K562 (cell line): ENCODE measurements at regions not wholly inside any gene's neighbourhood (a gene's known extent, or its start where the extent isn't known, plus 50 kb on each side); places are given as distances from the start of the nearest gene placed in this dataset.

Source experiments
- ATAC-seq: fragments of 200-7000 bp; cut with Tn5 transposase; 3 replicates; pipeline ENCODE4 v1.9.1; 2020; ENCODE audit warnings: moderate library complexity
- BruUV-seq: library from RNA; stranded (reverse); fragments of 400-500 nt; replicated peaks from 2 replicates; lab custom pipeline; 2021; lab: Mats Ljungman, UMichigan
- CTCF ChIA-PET: fragments of 300-600 bp; formaldehyde crosslinking; extraction: SDS; loops from one replicate; lab custom pipeline; 2021; ENCODE audit warnings: low intra/inter-chr PET ratio; lab: Yijun Ruan, JAX
- POLR2A ChIA-PET: fragments of 300-600, 350-650 bp; sonication (Branson Sonifier 250); formaldehyde crosslinking; extraction: SDS; loops from one replicate; lab custom pipeline; 2021; ENCODE audit warnings: antibody characterized with exemption, inconsistent platforms; lab: Yijun Ruan, JAX
- DNase-seq, 4 experiments: peaks; one replicate each; pipeline versions ENCODE4 v3.0.0 to v3.0.0-alpha.2; 2011 to 2018; ENCODE audit warnings: low spot score in 3 of 4, mixed read lengths in 3 of 4; ENCODE audit errors: extremely low read depth in 1 of 4
- FAIRE-seq: peaks from 2 replicates; lab custom pipeline; 2011; peaks lifted over from hg19 to GRCh38; lab: Jason Lieb, UNC
- H2AFZ ChIP-seq: 2 replicates; pipeline ENCODE4 v1.6.0; 2011; ENCODE audit warnings: low read depth, low read length, control low read depth, inconsistent platforms
- H3K27ac ChIP-seq: fragments of 200-600 bp; 3 replicates; pipeline ENCODE4 v1.8.0; 2011; ENCODE audit warnings: low read depth, mild to moderate bottlenecking, control low read depth, inconsistent platforms, low read length, moderate library complexity, mixed read lengths; ENCODE audit errors: extremely low read depth
- H3K27me3 ChIP-seq, 2 experiments: fragments of 300-600 bp in 1 of 2; 2 replicates in 1 of 2; 3 replicates in 1 of 2; pipeline versions ENCODE4 v1.6.0 to v1.8.0; 2011; ENCODE audit warnings: inconsistent platforms in 2 of 2, low read length in 2 of 2, mild to moderate bottlenecking in 1 of 2, mixed read lengths in 1 of 2, moderate library complexity in 1 of 2; ENCODE audit not compliant: control insufficient read depth in 2 of 2, insufficient read depth in 2 of 2
- H3K36me3 ChIP-seq: fragments of 300-600 bp; 3 replicates; pipeline ENCODE4 v1.8.0; 2011; ENCODE audit warnings: mild to moderate bottlenecking, low read length, inconsistent platforms; ENCODE audit not compliant: control insufficient read depth, insufficient read depth
- H3K4me1 ChIP-seq, 2 experiments: fragments of 200-600 bp in 1 of 2; replicated peaks in 1 of 2; 2 replicates in 1 of 2; 3 replicates in 1 of 2; pipeline versions ENCODE4 v1.5.1 to v1.8.0; 2011; ENCODE audit warnings: inconsistent platforms in 2 of 2, low read length in 2 of 2, mild to moderate bottlenecking in 1 of 2, mixed read lengths in 1 of 2, moderate library complexity in 1 of 2; ENCODE audit not compliant: control insufficient read depth in 2 of 2, insufficient read depth in 2 of 2
- H3K4me2 ChIP-seq: 2 replicates; pipeline ENCODE4 v1.6.1; 2011; ENCODE audit warnings: low read length, control low read depth, inconsistent platforms, mixed read lengths; ENCODE audit not compliant: insufficient read depth
- H3K4me3 ChIP-seq: fragments of 200-600 bp; sonication (generic), shearing (Covaris generic); 2 replicates; pipeline ENCODE4 v1.5.1; 2016; ENCODE audit warnings: control low read depth, inconsistent platforms
- H3K79me2 ChIP-seq: fragments of 200-600 bp; 3 replicates; pipeline ENCODE4 v1.8.0; 2011; ENCODE audit warnings: low read length, inconsistent platforms; ENCODE audit not compliant: control insufficient read depth, insufficient read depth
- H3K9ac ChIP-seq, 2 experiments: 2 replicates each; pipeline versions ENCODE4 v1.6.0 to v1.6.1; 2011; ENCODE audit warnings: low read depth in 2 of 2, low read length in 2 of 2, control low read depth in 1 of 2, inconsistent platforms in 1 of 2, mild to moderate bottlenecking in 1 of 2, mixed read lengths in 1 of 2; ENCODE audit not compliant: insufficient read depth in 1 of 2
- H3K9me1 ChIP-seq: one replicate; pipeline ENCODE4 v1.6.0; 2011; ENCODE audit warnings: inconsistent platforms, mild to moderate bottlenecking, low read length, moderate library complexity; ENCODE audit not compliant: control insufficient read depth, insufficient read depth
- H3K9me3 ChIP-seq: replicated peaks from 2 replicates; pipeline ENCODE4 v1.5.1; 2011; ENCODE audit warnings: low read depth, low read length, inconsistent platforms; ENCODE audit not compliant: control insufficient read depth, insufficient read depth
- H4K20me1 ChIP-seq: replicated peaks from 2 replicates; pipeline ENCODE4 v1.6.1; 2011; ENCODE audit warnings: low read length, inconsistent platforms, mixed read lengths; ENCODE audit not compliant: control insufficient read depth, insufficient read depth
- CCAR2 ChIP-seq: fragments of 200-400 bp; formaldehyde crosslinking; IDR thresholded peaks from 2 replicates; pipeline ENCODE4 v1.6.1; 2017; ENCODE audit warnings: mild to moderate bottlenecking, low read depth, low read length
- NR2F6 ChIP-seq: fragments of 450-650 bp; formaldehyde crosslinking; IDR thresholded peaks from 2 replicates; pipeline ENCODE4 v1.4.0; 2020; ENCODE audit warnings: mild to moderate bottlenecking
- NR4A1 ChIP-seq, 2 experiments: fragments of 250-450 bp in 1 of 2; fragments of 450-650 bp in 1 of 2; sonication (Bioruptor Pico) in 1 of 2; IDR thresholded peaks; 2 replicates each; pipeline versions ENCODE4 v1.4.0 to v1.6.1; 2016 to 2020; ENCODE audit warnings: mild to moderate bottlenecking in 2 of 2, missing compliant biosample characterization in 1 of 2, missing genetic modification characterization in 1 of 2, moderate library complexity in 1 of 2
- PRPF4 ChIP-seq: fragments of 200-400 bp; formaldehyde crosslinking; IDR thresholded peaks from one replicate; pipeline ENCODE4 v1.6.1; 2017; ENCODE audit warnings: low read length, low read depth, mild to moderate bottlenecking; ENCODE audit not compliant: insufficient read depth, poor library complexity, severe bottlenecking
- SRSF9 ChIP-seq: fragments of 200-400 bp; formaldehyde crosslinking; IDR thresholded peaks from 2 replicates; pipeline ENCODE4 v1.6.1; 2017; ENCODE audit warnings: low read depth, low read length, borderline replicate concordance
- ZC3H8 ChIP-seq: fragments of 450-650 bp; IDR thresholded peaks from 2 replicates; pipeline ENCODE4 v1.6.1; 2017
- ZFPM2 ChIP-seq: fragments of 250-450 bp; sonication (Bioruptor Pico); IDR thresholded peaks from 2 replicates; pipeline ENCODE4 v1.5.1; 2022; ENCODE audit warnings: mild to moderate bottlenecking
- ZNF668 ChIP-seq: fragments of 250-450 bp; sonication (Bioruptor Pico); IDR thresholded peaks from 2 replicates; pipeline ENCODE4 v1.8.0; 2022; ENCODE audit warnings: mild to moderate bottlenecking, inconsistent platforms
- WGBS: fragments of 100-300 bp; shearing (Covaris generic); methylation state at CpG from one replicate; pipeline ENCODE4 v1.1.6; 2016; ENCODE audit warnings: low coverage, mixed read lengths; ENCODE audit not compliant: insufficient coverage; ENCODE audit errors: missing lambda C conversion rate; 5-methylcytosine and 5-hydroxymethylcytosine counted together
- in situ Hi-C: fragments of 300-500 bp; cut with MboI; formaldehyde crosslinking; loops from 4 replicates; pipeline ENCODE4 v1.15.0; 2018; ENCODE audit warnings: inconsistent platforms, mixed read lengths
- intact Hi-C: fragments of 100-400 bp; cut with micrococcal nuclease; formaldehyde crosslinking; loops from 2 replicates; pipeline ENCODE4 v1.14.2; 2022

DNA sequence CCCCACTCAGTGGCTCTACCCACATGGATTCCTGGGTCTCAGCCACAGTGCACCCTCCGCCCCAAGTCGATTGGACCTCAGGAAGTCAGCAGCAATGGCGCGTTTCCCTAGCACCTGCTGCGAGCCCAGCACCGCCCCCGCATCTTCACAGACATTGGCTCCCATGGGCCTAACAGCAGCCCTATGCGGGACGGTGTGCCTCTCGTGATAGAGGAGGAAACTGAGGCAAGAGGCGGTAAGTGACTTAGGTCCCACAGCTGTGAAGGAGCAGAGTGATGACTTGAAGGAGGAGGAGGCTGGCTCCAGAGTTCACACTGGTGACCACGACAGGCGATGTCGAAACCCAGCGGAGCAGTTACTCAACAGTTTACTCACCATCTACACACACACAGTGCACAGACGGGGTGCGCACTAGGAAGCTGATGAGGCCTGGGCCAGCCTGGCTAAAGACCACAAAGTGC, 104.5 kb upstream of the SOX1 start (continued):
- TF ChIP-seq CCAR2 = no peak
- TF ChIP-seq ZC3H8 = no peak
- no peak for TF ChIP-seq NR2F6 (CRISPR knock-in tag)
- TF ChIP-seq ZFPM2 (CRISPR knock-in tag) = no peak

DNA sequence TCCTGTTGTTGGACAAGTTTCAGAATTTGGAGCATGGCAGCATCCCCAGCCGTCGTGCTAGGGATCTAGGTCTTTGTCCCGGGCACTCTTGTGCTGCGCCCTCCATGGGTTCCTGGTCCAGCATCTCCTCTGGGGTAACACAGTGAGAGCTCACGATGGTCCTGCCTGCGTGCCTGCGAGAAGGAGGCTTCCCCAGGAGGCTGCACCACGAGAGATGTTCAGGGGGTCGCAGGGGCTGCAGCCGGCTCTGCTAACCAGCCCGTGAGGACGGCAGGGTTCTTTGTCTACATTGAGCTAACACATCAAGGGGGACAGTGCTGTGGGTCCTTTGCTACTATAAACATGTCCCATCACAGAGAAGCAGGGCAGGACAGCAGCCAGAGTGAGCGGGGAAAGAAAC, 103.9 kb upstream of the SOX1 start:
- intact Hi-C loops = no loop called here
- Histone ChIP-seq H3K9me1 (no peaks in the 10 kb centered on the region), H3K4me2 (no peak overlapping the region), H4K20me1 (no peaks in the 10 kb centered on the region), H3K9ac (no peak overlapping the region), H3K9me3 (no peaks in the 10 kb centered on the region), H3K4me1 (no peaks in the 10 kb centered on the region), H3K27ac (no peak overlapping the region), H3K4me3 (no peak overlapping the region), H3K36me3 (no peaks in the 10 kb centered on the region), H3K79me2 (no peaks in the 10 kb centered on the region), H3K27me3 (peaks cover 0 to 30% of the 10 kb centered on the region in 2 experiments; a peak in 2 of 5 replicates), H2AFZ (no peak overlapping the region)
- no TSS peak for BruUV-seq
- DNase-seq = no peak
- POLR2A ChIA-PET = no interaction called here
- ATAC-seq = no peak
- CTCF ChIA-PET = no interaction called here
- no peak for TF ChIP-seq SRSF9
- no peak for TF ChIP-seq PRPF4
- no peak for TF ChIP-seq NR4A1 (CRISPR knock-in tag; IDR thresholded peaks at IDR 0.05)
- TF ChIP-seq NR4A1 (tag; IDR thresholded peaks at IDR 0.05) = no peak
- no peak for TF ChIP-seq ZNF668 (CRISPR knock-in tag)
- no peak for FAIRE-seq
- in situ Hi-C loops = no loop called here
- WGBS = 0% methylated on average over 11 of the region's 13 CpGs
